Stimulated activated CD8-positive, alpha-beta memory T cell treated with anti-CD3 and anti-CD28 coated beads, Interleukin-4, amount 100 ng/mL, for 1 hour (primary cell): ENCODE measurements at regions not wholly inside any gene's neighbourhood (a gene's known extent, or its start where the extent isn't known, plus 50 kb on each side); places are given as distances from the start of the nearest gene placed in this dataset.

Source experiments
- DNase-seq, 2 donors: peaks; one replicate each; pipeline ENCODE4 v3.0.0-alpha.2; 2020; ENCODE audit warnings: low read depth in 2 of 2, low spot score in 1 of 2

DNA sequence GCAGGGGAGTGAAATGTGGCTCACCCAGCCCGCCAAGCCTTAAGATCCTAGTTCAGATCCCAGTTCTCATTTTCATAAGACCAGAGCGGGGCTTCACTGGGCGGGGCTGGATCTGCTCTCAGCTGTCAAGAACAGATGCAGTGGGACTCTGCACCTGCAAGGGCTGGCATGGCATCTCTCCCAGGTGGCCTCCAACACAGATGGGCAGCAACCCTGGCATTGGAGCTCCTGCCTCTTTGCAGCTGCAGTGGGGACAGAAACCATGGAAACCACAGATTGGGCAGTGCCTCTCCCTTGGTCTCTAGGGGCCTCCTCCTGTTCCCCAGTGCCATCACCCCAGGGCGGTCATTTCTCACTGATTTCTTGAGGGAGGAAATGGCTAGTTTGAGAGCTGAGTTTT is 267.7 kb downstream of the PRDM2 start:
- no peak for DNase-seq

DNA sequence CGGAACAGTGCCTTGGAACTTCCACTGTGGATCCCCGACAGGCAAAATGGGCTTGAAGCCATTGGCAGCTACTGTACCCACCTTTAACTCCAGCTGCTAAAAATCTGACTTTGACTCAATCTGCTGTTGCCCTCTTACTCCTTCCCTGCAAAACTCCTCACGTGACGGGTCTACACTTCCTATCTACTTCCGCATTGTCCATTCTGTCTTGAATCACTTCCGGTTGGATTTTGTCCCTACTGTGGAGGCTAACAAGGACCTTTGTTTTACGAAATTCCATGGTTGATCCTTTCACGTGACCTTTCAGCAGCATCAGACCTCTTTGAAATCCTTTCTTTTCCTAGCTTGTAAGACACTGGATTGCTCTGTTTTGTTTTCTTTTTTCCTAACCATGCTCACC is 268.4 kb downstream of the PRDM2 start:
- no peak for DNase-seq

DNA sequence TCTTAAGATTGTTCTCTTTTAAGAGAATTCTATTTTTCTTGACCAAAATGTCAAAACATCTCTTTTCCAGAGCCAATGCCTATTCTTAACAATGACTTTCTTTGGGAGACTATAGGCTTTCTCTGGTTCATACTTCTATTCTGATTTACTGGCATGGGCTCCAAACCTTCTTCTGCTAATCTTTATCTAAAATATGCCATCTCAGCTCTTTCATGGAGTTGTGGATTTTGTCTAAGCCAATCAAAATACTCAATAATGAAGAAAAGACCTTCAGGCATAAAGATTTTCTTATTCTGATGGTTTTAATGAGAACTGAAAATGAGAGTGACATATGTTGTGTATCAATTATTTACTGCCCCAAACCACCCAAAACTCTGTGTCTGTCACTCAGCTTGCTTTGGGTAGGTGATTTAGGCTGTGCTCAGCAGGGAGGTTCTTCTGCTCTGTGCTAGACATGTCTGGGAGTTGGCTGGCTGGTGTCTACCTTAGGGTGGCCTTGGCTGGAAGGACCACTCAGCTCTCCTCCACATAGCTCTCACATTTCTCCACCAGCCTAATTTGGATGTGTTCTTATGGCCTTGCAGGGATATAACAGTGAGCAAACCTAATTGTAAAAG is 270.8 kb downstream of the PRDM2 start:
- DNase-seq: no peak

DNA sequence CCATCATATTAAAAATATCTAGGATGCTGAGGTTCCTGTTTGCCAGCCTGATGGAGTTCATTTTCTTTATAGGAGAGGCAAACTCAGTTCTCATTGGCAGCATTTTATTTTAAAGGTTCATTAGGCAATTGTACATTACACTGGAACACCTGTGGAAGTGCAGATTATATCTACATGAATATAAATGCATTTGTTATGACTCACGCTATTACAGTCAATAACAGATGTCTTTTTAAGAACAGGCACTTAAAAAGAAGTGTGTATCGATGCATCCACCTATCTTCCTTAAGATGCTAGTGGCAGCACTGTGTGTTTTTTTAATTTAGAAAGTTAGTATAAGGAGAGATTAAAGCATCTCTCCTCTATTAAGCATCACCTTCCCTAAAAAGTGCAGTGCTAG is 276.5 kb downstream of the PRDM2 start:
- DNase-seq: no peak

DNA sequence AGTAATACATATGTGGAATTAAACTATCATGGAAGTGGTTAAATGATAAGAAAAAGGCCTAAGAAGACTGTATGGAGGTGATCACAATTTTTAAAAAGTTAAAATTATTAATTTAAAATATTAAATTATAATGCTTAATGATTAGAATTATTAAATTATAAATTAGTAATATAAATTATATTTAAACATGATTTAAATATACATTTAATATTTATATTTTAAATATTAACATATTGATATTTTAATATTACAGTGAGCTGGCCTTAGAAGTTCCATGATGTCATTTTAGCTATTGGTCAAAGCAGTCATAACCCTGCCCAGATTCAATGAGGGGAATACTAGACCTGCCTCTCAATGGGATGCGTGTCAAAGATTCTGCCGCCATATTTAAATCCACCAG is 281.2 kb downstream of the PRDM2 start:
- DNase-seq: no peak

DNA sequence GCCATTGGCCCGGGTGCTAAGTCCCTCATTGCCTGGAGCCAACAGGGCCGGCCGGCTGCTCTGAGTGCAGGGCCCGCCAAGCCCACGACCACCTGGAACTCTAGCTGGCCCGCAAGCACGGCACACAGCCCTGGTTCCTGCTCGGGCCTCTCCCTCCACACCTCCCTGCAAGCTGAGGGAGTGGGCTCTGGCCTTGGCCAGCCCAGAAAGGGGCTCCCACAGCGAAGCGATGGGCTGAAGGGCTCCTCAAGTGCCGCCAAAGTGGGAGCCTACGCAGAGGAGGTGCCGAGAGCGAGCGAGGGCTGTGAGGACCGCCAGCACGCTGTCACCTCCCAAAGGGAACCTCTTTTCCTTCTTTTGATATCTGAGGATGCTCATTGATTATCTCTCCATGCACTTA is 283.4 kb downstream of the PRDM2 start:
- DNase-seq: no peak

DNA sequence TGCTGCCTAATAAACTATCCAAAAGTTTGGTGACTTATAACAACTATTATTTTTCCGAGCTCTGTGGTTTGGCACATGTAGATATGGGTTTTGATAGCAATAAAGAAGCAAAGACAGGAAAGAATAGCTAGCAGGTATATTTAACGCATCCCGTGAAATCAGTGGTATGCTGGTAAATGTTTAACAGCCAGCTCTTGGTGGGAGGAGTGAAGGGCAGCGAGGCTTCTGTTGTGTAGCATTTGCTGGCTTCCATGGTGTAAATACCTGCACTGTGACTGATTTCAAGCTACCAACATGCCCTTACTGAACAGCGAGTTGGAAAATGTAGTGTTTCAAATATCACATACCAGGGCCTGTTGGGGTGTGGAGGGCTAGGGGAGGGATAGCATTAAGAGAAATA is 291.0 kb downstream of the PRDM2 start:
- no peak for DNase-seq

DNA sequence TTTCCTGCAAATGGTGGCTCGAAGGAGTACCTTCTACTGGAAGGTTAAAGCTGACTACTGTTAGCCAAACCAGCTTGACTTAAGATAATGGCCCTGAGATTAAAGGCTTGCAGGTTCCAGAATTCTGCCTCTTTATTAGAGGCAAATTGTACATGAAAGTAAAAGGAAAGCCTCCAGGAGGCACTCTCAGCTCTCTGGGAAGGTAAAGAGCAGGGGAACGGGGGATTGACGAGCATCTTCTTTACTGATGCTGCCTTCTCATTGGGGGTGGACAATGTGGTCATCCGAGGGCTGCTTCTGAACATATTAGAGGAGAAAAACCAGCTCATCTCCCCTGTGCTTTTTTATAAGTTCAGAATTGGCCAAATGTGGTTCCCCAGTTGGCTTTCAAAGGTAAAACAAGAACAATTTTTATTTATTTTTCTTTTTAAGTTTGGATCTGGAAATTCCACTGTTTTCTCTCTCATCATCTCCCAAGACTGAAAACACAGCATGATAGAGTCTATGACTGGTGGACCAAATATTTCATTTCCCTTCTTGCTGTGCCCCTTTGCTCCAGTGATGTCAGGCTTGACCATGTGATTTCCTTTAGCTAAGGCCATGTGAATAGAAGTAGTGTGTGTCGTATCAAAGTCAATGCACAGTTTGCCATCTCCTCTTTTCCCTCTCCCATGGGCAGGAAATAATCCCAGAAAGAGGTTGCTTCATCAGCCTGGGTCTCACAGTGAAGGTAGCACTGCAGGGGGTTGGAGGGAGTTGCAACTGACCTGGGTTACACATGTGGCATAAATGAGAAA is 292.7 kb downstream of the PRDM2 start:
- DNase-seq: no peak

DNA sequence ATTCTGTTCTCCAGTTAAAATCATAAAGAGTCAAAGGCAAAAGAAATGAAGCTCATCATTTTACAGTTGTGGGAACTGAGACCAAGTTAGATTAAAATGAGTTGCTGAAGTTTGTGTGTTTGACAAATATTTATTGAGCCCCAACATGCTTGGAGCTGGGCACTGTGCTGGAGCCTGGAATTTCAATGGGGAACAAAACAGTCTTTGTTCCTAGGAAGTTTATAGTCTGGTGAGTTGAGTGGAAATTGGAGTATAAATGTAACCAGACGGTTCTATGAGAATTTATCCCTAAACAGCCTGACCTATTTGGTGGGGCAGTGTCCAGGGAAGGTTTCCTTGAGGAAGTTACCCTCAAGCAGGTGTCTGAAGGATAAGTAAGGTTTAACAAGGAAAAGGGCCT is 294.4 kb downstream of the PRDM2 start:
- DNase-seq: no peak

DNA sequence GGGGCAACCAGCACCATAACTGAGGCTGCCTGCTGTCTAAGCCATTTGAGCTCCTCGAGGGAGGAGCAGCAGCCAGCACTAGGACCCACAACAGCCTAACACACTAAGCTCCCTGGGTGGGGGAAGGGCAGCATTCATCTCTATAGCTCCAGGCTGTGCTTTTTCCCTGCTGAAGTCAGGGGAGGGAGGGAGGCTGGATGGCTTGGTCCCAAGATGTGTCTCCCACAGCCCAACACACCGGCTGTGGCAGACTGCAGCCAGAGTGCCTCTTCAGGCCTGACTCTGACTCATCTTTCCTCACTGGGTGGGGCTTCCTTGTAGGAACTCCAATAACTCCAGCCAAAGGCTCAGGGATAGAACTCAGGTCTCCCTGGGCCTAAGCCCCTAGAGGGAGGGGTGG is 296.3 kb downstream of the PRDM2 start:
- no peak for DNase-seq

DNA sequence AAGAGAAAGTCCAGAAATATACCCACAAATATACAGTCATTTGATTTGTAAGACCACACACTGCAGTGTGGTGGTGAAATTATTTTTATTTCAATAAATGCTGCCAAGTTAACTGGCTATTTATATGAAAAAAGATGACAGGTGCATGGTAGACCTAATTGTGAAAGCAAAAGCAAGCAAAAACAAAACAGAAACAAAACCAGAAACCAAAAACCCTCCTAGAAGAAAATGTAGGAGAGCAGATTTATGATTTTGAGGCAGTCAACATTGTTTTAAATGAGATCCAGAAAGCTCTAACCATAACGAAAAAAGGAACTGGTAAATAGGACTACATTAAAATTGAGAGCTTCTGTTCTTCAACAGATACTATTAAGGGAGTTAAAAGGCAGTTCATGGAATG is 303.6 kb downstream of the PRDM2 start:
- no peak for DNase-seq

DNA sequence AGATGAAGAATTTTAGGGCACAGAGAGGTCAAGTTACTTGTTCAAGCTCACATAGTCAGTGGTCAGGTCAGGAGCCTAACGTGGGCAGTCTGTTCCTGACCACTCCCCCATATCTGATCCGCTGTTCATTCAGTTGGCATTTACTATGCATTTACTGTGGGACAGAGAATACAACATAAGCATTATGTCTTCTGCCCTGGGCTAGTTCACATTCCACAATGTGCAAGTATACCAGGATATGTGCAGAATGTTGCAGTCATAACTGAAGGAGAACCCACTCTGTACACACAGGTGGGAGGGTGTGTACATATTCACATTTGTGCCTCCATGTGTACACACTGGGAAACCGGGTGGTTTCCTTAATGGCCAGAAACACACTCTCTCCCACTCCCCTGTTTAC is 309.6 kb downstream of the PRDM2 start:
- no peak for DNase-seq

DNA sequence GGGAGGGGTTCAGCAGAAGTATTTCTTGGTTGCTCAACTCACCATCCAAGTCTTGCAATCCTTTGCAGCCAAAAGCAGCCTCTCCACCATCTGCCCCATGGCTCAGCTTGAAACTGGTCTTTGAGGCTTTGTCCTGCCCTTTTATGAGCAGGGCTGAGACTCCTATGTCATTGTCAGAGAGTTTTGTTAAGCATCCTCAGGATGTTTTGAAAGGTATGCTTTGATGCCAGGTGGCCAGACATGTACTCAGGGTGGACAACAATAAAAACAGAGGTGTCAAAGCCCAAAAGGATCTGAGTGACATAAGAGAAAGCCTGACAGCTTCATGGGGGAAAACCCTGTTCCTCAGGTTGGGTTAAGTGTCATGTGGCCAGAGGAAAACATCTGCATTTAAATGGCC is 310.5 kb downstream of the PRDM2 start:
- no peak for DNase-seq

DNA sequence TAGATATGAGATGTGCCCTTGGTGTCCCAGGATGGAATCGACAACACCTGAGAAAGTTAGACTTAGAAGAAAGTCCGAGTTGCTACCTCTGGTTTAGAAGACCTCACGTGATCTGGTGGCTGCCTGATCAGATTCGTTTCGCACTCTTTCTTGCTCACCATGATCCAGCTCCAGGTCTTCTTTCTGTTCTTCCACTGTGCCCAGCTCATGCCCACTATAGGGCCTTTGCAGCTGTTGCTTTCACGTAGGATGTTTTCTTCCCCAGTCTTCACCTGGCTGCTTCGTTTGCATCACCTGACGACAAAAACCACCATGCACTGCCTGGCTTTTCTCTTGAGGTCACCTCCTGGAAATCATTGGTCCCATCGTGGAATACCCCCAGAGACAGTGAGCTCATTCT is 311.1 kb downstream of the PRDM2 start:
- no peak for DNase-seq

DNA sequence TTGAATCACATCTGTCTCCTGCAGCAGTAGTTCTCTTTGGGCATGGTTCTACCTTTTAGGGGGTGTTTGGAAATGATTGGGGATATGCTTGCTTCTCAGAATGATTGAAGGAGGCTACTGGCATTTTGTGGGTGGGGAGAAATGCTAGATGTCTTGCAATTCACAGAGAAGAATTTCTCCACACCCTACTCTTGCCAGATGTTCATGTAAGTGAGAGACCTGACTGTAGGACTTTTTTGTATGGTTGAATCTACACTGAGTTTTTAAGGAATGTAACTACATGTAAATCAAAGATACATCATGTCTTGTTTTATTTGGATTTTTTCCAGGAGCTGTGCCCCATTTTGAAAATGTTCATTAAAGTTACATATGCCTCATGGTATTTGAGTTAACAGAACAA is 311.9 kb downstream of the PRDM2 start:
- no peak for DNase-seq

DNA sequence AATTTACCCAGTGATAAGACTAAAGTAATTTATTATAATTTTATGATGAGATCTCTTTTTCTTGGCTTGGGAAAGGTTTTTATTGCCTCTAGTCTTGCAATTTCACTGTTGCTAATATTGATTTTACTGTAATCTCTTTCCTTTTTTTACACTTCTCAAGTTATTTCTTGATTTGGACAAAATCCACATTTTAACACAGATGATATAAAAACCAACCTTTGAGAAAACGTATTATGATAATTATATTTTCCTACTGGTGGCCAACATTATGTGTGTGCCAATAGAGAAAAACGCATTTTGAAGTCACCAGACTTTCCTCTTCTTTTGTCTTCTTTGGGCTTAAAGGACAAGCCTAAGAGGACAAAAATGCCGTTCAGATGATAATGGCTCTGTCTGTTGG is 314.9 kb downstream of the PRDM2 start:
- no peak for DNase-seq

DNA sequence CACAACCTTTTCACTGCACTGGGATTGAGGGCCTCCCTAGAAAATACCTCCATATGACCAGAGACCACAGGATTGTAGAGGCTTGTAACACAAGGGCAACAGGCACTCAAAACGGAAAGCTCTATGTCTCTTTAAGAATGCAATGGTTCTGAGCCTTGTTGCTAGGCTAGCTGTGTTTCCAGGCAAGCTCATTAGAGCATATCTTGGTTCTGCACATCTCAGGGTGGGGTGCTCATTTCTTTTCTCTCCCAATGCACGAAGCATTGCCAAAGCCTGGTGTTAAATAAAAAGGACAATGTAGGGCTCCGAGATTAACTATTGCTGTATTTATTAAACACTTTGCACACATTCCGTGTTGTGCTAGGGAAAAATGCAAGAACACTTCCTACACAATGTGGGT is 315.9 kb downstream of the PRDM2 start:
- no peak for DNase-seq

DNA sequence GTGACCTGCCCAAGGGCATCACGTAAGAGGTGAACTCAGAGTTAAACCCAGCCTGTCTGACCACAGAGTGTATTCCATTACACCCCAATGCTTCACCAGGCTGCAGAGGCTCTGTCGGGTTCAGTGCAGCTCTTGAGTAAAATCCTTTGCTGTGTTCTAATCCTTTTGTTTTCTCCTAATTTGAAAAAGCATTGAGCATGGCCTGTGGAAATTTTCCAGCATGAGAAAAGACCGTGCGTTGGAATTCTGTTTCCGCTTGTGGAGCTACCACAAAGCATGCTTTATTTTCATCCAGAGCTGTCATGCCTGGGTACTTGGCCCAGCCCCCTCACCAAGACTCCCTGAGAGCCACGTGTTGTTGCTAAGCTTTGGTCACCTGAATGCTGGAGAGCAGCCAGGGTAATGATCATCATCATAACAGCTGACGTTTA is 317.6 kb downstream of the PRDM2 start:
- DNase-seq: no peak

DNA sequence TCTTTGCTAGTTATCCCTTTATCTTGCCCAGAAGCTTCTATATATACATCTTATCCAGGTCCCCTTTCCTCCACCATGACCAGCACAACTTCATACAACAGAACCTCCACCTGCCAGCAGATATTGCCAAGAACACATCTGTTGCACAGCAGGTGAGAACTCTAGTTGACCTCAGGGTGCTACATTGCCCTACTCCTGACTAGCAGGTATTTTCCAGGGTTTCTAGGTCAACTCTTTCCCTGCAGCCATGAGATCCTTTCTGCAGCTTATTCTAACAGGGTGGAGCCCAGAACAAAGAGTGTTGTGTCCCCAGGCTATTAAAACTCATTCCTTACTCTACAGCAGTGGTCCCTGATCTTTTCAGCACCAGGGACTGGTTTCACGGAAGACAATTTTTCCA is 319.5 kb downstream of the PRDM2 start:
- no peak for DNase-seq

DNA sequence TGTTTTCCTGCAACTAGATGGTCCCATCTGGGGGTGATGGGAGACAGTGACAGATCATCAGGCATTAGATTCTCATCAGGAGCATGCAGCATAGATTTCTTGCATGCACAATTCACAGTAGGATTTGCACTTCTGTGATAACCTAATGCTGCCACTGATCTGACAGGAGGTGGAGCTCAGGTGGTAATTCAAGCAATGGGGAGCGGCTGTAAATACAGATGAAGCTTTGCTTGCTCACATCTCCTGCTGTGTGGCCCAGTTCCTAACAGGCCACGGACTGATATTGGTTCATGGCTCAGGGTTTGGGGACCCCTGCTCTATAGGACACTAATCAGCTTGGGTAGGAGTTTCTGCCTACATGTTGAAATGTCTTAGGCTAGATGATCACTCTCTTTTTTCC is 320.0 kb downstream of the PRDM2 start:
- no peak for DNase-seq

DNA sequence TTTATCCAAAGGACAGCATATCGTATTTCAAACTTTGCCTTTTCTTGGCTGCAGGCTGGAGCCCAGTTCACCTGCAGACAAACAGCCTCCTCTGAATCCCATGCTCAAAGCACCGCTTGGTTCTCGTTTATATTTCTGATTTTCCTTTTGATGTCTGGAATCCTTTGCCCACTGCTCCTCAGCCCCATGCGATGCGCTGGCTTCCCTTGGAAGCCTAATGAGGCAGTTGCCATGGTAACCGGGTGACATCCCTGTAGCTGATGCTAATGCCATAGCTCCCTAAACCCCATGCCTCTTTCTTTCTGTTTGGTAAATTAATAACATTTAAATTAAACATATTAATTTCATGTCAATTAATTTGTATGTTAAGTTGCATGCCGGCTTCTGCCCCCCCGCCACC is 327.1 kb downstream of the PRDM2 start:
- no peak for DNase-seq

DNA sequence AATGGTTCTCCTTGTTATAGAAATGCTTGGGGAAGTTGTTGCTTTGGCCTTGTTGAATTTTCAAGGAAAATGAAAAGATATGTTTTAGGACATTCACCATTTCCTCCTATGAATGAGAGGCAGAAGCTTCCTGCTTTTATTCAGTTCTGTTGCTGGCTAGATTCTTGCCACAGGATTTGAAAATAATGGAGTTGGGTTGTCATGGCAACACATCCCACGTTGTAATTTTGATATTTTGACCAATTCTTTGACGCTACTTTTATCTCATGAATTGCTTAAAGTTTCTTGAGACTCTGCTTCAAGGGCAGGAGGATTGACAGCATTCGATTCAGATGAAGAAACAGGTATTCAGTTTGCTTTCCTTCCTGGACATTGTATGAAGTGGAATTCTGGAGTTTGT is 331.5 kb downstream of the PRDM2 start:
- DNase-seq: no peak

DNA sequence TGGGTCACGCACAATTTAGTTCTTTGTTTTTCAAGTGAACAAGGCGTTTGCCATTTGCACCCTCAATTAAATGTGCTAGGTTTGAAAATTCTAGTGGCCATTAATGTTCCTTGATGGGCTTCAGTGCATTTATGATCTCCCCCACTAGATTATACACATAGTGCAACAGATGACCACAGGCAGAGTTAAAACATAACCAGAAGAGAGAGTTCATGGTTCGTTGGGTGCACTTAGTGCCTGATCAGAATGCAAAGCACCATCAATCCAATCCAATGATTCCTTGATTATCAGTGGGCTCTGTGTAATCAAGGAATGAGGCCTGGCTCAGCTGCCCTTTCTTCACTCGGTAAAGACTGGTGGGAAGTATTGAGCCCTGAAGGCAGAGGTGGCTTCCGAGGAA is 334.5 kb downstream of the PRDM2 start:
- DNase-seq: no peak
